ENCODE measurements at regions not wholly inside any gene's neighbourhood (a gene's known extent, or its start where the extent isn't known, plus 50 kb on each side); places are given as distances from the start of the nearest gene placed in this dataset.

- TF ChIP-seq EP300 (IDR thresholded peaks at IDR 0.05; ENCODE audit: low read length), result no peak
- TF ChIP-seq TBP (optimal IDR thresholded peaks at IDR 0.05; ENCODE audit: low read depth, low read length), result no peak
- TF ChIP-seq SMC3 (conservative IDR thresholded peaks at IDR 0.05; ENCODE audit: insufficient read depth, low read depth, low read length), result no peak
- TF ChIP-seq TAF1 (IDR thresholded peaks at IDR 0.05; ENCODE audit: control insufficient read depth, extremely low read depth, insufficient read depth, low read length, severe bottlenecking), result no peak
- TF ChIP-seq TEAD1 (CRISPR knock-in tag; IDR thresholded peaks at IDR 0.05), result no peak
- TF ChIP-seq, protein P1, sequence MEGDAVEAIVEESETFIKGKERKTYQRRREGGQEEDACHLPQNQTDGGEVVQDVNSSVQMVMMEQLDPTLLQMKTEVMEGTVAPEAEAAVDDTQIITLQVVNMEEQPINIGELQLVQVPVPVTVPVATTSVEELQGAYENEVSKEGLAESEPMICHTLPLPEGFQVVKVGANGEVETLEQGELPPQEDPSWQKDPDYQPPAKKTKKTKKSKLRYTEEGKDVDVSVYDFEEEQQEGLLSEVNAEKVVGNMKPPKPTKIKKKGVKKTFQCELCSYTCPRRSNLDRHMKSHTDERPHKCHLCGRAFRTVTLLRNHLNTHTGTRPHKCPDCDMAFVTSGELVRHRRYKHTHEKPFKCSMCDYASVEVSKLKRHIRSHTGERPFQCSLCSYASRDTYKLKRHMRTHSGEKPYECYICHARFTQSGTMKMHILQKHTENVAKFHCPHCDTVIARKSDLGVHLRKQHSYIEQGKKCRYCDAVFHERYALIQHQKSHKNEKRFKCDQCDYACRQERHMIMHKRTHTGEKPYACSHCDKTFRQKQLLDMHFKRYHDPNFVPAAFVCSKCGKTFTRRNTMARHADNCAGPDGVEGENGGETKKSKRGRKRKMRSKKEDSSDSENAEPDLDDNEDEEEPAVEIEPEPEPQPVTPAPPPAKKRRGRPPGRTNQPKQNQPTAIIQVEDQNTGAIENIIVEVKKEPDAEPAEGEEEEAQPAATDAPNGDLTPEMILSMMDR (IDR thresholded peaks at IDR 0.05 in 2 of 3, conservative IDR thresholded peaks at IDR 0.05 in 1 of 3; ENCODE audit: insufficient read depth in 2 of 3, low read depth in 1 of 3, low read length in 3 of 3), result no peak
- TF ChIP-seq, protein P2, sequence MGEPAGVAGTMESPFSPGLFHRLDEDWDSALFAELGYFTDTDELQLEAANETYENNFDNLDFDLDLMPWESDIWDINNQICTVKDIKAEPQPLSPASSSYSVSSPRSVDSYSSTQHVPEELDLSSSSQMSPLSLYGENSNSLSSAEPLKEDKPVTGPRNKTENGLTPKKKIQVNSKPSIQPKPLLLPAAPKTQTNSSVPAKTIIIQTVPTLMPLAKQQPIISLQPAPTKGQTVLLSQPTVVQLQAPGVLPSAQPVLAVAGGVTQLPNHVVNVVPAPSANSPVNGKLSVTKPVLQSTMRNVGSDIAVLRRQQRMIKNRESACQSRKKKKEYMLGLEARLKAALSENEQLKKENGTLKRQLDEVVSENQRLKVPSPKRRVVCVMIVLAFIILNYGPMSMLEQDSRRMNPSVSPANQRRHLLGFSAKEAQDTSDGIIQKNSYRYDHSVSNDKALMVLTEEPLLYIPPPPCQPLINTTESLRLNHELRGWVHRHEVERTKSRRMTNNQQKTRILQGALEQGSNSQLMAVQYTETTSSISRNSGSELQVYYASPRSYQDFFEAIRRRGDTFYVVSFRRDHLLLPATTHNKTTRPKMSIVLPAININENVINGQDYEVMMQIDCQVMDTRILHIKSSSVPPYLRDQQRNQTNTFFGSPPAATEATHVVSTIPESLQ (CRISPR knock-in tag; IDR thresholded peaks at IDR 0.05), result no peak
- TF ChIP-seq HMGN3 (IDR thresholded peaks at IDR 0.05; ENCODE audit: borderline replicate concordance, extremely low read depth, insufficient read length, low read depth, low read length), result no peak
- TF ChIP-seq ZHX1 (conservative IDR thresholded peaks at IDR 0.05; ENCODE audit: low read length), result no peak
- no peak for TF ChIP-seq CREB1 (IDR thresholded peaks at IDR 0.05)
- TF ChIP-seq CREB1 (CRISPR knock-in tag; IDR thresholded peaks at IDR 0.05), result no peak
- TF ChIP-seq ZBTB33 (CRISPR knock-in tag; IDR thresholded peaks at IDR 0.05), result no peak
These were observed 290.7 kb downstream of the RMST start for GRCh38 chr12:97753332-97753731.

Data from K562 (cell line).